HG03469 (cell line): ENCODE measurements at regions not wholly inside any gene's neighbourhood (a gene's known extent, or its start where the extent isn't known, plus 50 kb on each side); places are given as distances from the start of the nearest gene placed in this dataset.

Experiments
- ATAC-seq: cut with Tn5 transposase; IDR thresholded peaks from one replicate; pipeline ENCODE4 v1.9.1; 2021; ENCODE audit warnings: mild to moderate bottlenecking, moderate library complexity, moderate number of reproducible peaks; ENCODE audit not compliant: unreplicated experiment

GRCh38 chr3:27593173-27593572 is 109.0 kb upstream of the SLC4A7 start:
- ATAC-seq, result no peak

- peak; percentile 43 for ATAC-seq
These were observed 107.4 kb upstream of the SLC4A7 start for GRCh38 chr3:27591312-27592210.

- no peak for ATAC-seq
These were observed 106.5 kb upstream of the SLC4A7 start for GRCh38 chr3:27590437-27591298.

- ATAC-seq, result no peak
These were observed 105.6 kb upstream of the SLC4A7 start for GRCh38 chr3:27589795-27590194.

- no peak for ATAC-seq
These were observed 101.2 kb upstream of the SLC4A7 start for GRCh38 chr3:27585429-27585828.

- no peak for ATAC-seq
These were observed 100.7 kb upstream of the SLC4A7 start for GRCh38 chr3:27584874-27585273.

- ATAC-seq, result no peak
These were observed 97.7 kb upstream of the SLC4A7 start for GRCh38 chr3:27581852-27582251.

GRCh38 chr3:27578032-27578431 is 93.8 kb upstream of the SLC4A7 start:
- ATAC-seq, result no peak

GRCh38 chr3:27577504-27577903 is 93.3 kb upstream of the SLC4A7 start:
- no peak for ATAC-seq

GRCh38 chr3:27576171-27576570 is 92.0 kb upstream of the SLC4A7 start:
- ATAC-seq, result no peak

- ATAC-seq, result no peak
These were observed 91.3 kb upstream of the SLC4A7 start for GRCh38 chr3:27575499-27575898.

GRCh38 chr3:27574438-27574795 is 90.2 kb upstream of the SLC4A7 start:
- no peak for ATAC-seq

GRCh38 chr3:27573780-27574437 is 89.7 kb upstream of the SLC4A7 start:
- no peak for ATAC-seq

- ATAC-seq, result no peak
These were observed 89.0 kb upstream of the SLC4A7 start for GRCh38 chr3:27573138-27573537.

- no peak for ATAC-seq
These were observed 87.2 kb upstream of the SLC4A7 start for GRCh38 chr3:27571345-27571744.

GRCh38 chr3:27570421-27571106 is 86.4 kb upstream of the SLC4A7 start:
- ATAC-seq, result no peak

GRCh38 chr3:27568393-27568792 is 84.2 kb upstream of the SLC4A7 start:
- ATAC-seq, result no peak

GRCh38 chr3:27567251-27567650 is 83.1 kb upstream of the SLC4A7 start:
- ATAC-seq, result no peak

- ATAC-seq, result no peak
These were observed 81.1 kb upstream of the SLC4A7 start for GRCh38 chr3:27565201-27565852.

GRCh38 chr3:27561576-27561975 is 77.4 kb upstream of the SLC4A7 start:
- ATAC-seq, result no peak
